ENCODE measurements at regions not wholly inside any gene's neighbourhood (a gene's known extent, or its start where the extent isn't known, plus 50 kb on each side); places are given as distances from the start of the nearest gene placed in this dataset.

DNA sequence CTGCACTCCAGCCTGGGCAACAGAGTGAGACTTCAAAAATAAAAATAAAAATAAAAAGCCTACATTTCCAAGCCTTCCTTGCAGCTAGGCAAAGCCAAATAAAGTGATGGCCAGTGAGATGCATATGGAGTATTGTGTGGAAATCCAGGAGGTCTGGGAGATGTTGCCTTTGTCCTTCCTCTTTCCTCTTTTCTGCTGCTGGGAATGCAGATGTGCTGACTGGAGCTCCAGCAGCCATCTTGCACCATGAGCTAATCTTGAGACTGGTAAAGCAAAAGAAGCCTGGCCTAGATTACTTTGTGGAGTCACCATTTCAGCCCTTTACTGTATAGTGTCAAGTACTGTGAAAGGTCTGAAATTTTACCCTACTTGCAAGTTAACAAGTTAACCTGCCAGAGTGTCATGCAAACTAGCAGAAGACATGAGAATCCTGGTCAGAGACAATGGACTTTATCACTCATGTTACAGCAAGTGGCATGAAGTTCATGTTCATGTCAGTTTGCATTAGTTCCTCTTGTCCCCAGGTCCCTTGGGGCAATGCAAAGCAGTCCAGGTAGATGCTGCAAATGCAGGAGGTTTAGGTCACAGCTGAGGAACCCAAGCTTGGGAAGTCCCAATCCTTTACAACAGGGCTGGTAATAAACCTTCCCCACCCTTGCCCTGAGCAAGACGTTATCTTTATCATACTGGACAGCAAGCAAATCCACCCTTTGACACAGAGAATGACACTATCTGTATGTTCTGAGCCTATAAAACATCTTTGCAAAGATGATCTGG is 103.1 kb downstream of the TLE3 start:
- DNase-seq (ENCODE audit: extremely low spot score, unreplicated experiment) = no peak
- Mint-ChIP-seq H3K9me3 (no peaks in the 10 kb centered on the region), H3K36me3 (no peaks in the 10 kb centered on the region), H3K4me1 (ENCODE audit: unreplicated experiment) (peaks cover 42% of the 10 kb centered on the region), H3K27me3 (peaks cover 20% of the 10 kb centered on the region), H3K27ac (no peak overlapping the region), H3K4me3 (no peak overlapping the region)
- TF ChIP-seq, protein P1, sequence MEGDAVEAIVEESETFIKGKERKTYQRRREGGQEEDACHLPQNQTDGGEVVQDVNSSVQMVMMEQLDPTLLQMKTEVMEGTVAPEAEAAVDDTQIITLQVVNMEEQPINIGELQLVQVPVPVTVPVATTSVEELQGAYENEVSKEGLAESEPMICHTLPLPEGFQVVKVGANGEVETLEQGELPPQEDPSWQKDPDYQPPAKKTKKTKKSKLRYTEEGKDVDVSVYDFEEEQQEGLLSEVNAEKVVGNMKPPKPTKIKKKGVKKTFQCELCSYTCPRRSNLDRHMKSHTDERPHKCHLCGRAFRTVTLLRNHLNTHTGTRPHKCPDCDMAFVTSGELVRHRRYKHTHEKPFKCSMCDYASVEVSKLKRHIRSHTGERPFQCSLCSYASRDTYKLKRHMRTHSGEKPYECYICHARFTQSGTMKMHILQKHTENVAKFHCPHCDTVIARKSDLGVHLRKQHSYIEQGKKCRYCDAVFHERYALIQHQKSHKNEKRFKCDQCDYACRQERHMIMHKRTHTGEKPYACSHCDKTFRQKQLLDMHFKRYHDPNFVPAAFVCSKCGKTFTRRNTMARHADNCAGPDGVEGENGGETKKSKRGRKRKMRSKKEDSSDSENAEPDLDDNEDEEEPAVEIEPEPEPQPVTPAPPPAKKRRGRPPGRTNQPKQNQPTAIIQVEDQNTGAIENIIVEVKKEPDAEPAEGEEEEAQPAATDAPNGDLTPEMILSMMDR (conservative IDR thresholded peaks at IDR 0.05) = no peak

DNA sequence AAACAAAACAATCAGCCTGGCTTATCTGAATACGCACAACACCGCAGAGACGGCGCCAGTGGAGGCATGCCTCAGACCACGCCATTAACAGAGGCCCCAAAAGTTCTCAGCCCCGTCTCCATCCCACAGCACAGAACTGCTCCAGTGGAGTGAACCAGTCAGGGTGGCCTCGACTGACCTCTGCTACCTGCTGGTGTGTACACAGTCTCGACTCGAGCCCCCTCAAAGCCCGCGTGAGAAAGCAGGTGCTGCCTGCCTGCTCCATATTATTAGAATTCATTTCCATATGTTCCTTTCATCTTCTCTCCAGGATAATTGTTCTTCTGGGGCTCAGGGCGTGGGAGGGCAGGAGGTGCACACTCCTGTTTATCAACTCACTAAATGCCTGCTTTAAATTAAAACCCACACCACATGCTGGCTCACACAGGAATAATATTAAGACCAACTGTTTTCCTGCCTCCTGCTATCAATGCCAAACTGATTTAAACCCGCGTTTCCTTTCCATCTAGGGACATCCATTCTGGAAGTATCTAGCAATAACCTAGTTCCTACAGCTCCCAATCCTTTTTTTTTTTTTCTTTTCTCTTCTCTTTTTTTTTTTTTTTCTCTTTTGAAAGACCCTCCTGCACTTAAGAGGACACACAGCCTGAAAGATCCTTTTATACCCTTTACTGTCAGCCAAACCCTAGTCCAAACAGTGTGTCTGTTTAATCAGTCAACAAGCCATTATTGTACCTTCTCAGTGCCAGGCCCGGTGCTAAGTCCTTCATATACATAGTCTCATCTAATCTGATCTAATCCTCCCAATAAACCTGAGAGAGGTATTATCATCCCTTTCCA is 101.2 kb downstream of the TLE3 start:
- no peak for DNase-seq (ENCODE audit: extremely low spot score, unreplicated experiment)
- TF ChIP-seq, protein P1 (conservative IDR thresholded peaks at IDR 0.05) = no peak
- H3K27ac Mint-ChIP-seq = peak overlapping the region; percentile 78
- no peaks in the 10 kb centered on the region for H3K9me3 Mint-ChIP-seq
- peaks cover 15% of the 10 kb centered on the region for H3K27me3 Mint-ChIP-seq
- no peaks in the 10 kb centered on the region for H3K36me3 Mint-ChIP-seq
- peaks cover 29% of the 10 kb centered on the region for H3K4me1 Mint-ChIP-seq (ENCODE audit: unreplicated experiment)
- H3K4me3 Mint-ChIP-seq = peak overlapping the region; percentile 56

GRCh38 chr15:69997161-69997485 is 100.6 kb downstream of the TLE3 start:
- TF ChIP-seq, protein P1 (conservative IDR thresholded peaks at IDR 0.05) = no peak
- H3K4me3 Mint-ChIP-seq = peak overlapping the region; percentile 56
- peak overlapping the region; percentile 78 for H3K27ac Mint-ChIP-seq
- no peaks in the 10 kb centered on the region for H3K9me3 Mint-ChIP-seq
- DNase-seq (ENCODE audit: extremely low spot score, unreplicated experiment) = no peak
- H3K36me3 Mint-ChIP-seq = no peaks in the 10 kb centered on the region
- H3K4me1 Mint-ChIP-seq (ENCODE audit: unreplicated experiment) = peaks cover 29% of the 10 kb centered on the region
- H3K27me3 Mint-ChIP-seq = peaks cover 16% of the 10 kb centered on the region

All from type B pancreatic cell (in vitro differentiated cells).